SU-DHL-6 (cell line): ENCODE measurements at regions not wholly inside any gene's neighbourhood (a gene's known extent, or its start where the extent isn't known, plus 50 kb on each side); places are given as distances from the start of the nearest gene placed in this dataset.

Experiments
- EZH2phosphoT487 ChIP-seq: fragments of 200-600 bp; sonication (generic), shearing (Covaris generic); conservative IDR thresholded peaks from 2 replicates; pipeline ENCODE4 v1.6.1; 2018; ENCODE audit warnings: mild to moderate bottlenecking, antibody characterized with exemption, low read length, moderate library complexity, mixed read lengths
- TF ChIP-seq, protein P1 (sequence below): fragments of 200-600 bp; sonication (generic); IDR thresholded peaks from one replicate; pipeline ENCODE4 v1.5.1; 2017; ENCODE audit warnings: antibody characterized with exemption, mild to moderate bottlenecking, low read length, moderate library complexity; ENCODE audit not compliant: insufficient read depth, poor library complexity, severe bottlenecking

DNA sequence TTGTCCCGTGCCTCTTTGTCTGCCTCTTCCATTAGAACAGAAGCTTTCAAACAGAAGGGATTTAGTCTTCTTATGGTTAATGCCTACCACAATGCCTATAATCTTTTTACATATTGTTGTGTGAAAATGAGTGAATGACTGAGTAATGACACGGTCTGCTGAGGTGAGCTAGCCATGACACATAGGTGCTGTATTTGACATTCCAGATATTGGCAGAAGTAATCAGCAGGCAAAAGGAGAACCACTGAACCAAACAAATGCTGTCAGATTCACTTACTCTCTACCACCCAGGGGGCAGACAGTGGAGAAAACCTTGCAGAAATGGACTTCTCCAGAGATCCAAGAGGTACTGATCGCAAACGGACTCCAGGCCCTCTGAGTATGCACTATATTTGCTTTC, 377.2 kb upstream of the VWC2 start:
- TF ChIP-seq, protein P1, sequence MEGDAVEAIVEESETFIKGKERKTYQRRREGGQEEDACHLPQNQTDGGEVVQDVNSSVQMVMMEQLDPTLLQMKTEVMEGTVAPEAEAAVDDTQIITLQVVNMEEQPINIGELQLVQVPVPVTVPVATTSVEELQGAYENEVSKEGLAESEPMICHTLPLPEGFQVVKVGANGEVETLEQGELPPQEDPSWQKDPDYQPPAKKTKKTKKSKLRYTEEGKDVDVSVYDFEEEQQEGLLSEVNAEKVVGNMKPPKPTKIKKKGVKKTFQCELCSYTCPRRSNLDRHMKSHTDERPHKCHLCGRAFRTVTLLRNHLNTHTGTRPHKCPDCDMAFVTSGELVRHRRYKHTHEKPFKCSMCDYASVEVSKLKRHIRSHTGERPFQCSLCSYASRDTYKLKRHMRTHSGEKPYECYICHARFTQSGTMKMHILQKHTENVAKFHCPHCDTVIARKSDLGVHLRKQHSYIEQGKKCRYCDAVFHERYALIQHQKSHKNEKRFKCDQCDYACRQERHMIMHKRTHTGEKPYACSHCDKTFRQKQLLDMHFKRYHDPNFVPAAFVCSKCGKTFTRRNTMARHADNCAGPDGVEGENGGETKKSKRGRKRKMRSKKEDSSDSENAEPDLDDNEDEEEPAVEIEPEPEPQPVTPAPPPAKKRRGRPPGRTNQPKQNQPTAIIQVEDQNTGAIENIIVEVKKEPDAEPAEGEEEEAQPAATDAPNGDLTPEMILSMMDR: no peak
- TF ChIP-seq EZH2phosphoT487: no peak
